Stomach (tissue), 8 donors: ENCODE measurements at regions not wholly inside any gene's neighbourhood (a gene's known extent, or its start where the extent isn't known, plus 50 kb on each side); places are given as distances from the start of the nearest gene placed in this dataset.

Experiments used
- DNase-seq, 2 donors: peaks; one replicate each; pipeline versions ENCODE4 v3.0.0 to v3.0.0-alpha.2; 2013 to 2019
- H3K27ac ChIP-seq, 5 donors: fragments of 200-600 bp in 4 of 5; sonication (generic) in 4 of 5; one replicate each; pipeline ENCODE4 v1.5.1; 2013 to 2019; ENCODE audit warnings: mild to moderate bottlenecking in 1 of 5, moderate library complexity in 1 of 5
- H3K27me3 ChIP-seq, 3 donors: fragments of 200-600 bp; sonication (generic); one replicate each; pipeline ENCODE4 v1.5.1; 2017 to 2019; ENCODE audit warnings: mixed run types in 1 of 3
- H3K36me3 ChIP-seq, 4 donors: fragments of 200-600 bp; sonication (generic); 1 replicate in 3 of 4; 2 replicates in 1 of 4; pipeline ENCODE4 v1.5.1; 2016 to 2019
- H3K4me1 ChIP-seq, 4 donors: fragments of 200-600 bp; sonication (generic); one replicate each; pipeline ENCODE4 v1.5.1; 2016 to 2019
- H3K4me3 ChIP-seq, 4 donors: fragments of 200-600 bp; sonication (generic) in 3 of 4; one replicate each; pipeline ENCODE4 v1.5.1; 2016 to 2019; ENCODE audit warnings: mild to moderate bottlenecking in 1 of 4
- H3K9me3 ChIP-seq, 4 donors: fragments of 200-600 bp; sonication (generic); one replicate each; pipeline ENCODE4 v1.5.1; 2016 to 2019
- EP300 ChIP-seq: sonication (generic); formaldehyde crosslinking; IDR thresholded peaks from one replicate; pipeline ENCODE4 v1.6.1; 2017; ENCODE audit warnings: antibody characterized with exemption
- POLR2A ChIP-seq, 4 donors: fragments of 450-650 bp; IDR thresholded peaks; one replicate each; pipeline ENCODE4 v1.6.1; 2016; ENCODE audit warnings: antibody characterized with exemption in 4 of 4, control low read depth in 2 of 4, mild to moderate bottlenecking in 1 of 4, moderate library complexity in 1 of 4
- POLR2AphosphoS5 ChIP-seq, 3 donors: sonication (generic); formaldehyde crosslinking; IDR thresholded peaks; one replicate each; pipeline ENCODE4 v1.6.1; 2016; ENCODE audit warnings: antibody characterized with exemption in 3 of 3
- WGBS, 5 donors: extraction: QIAGEN DNeasy Blood & Tissue Kit in 3 of 5; methylation state at CpG; one replicate each; pipeline versions ENCODE4 v1.1.5 to v1.1.7; 2013 to 2018; 5-methylcytosine and 5-hydroxymethylcytosine counted together
- intact Hi-C: fragments of 100-400 bp; cut with DNase I; formaldehyde crosslinking; loops from one replicate; pipeline ENCODE4 v1.15.1; 2023; ENCODE audit warnings: low total_unique reads
- TF ChIP-seq, protein P1 (sequence below), 7 experiments: fragments of 450-650 bp in 4 of 7; fragments of 200-600 bp in 3 of 7; sonication (generic) in 3 of 7; IDR thresholded peaks; one replicate each; pipeline ENCODE4 v1.5.1; 2016 to 2019; ENCODE audit warnings: antibody characterized with exemption in 7 of 7, control low read depth in 2 of 7, mild to moderate bottlenecking in 1 of 7
- donor health status: healthy with polysubstance abuse.
- donor health status: Bipolar disorder and iron deficiency.
- donor health status: healthy.

DNA sequence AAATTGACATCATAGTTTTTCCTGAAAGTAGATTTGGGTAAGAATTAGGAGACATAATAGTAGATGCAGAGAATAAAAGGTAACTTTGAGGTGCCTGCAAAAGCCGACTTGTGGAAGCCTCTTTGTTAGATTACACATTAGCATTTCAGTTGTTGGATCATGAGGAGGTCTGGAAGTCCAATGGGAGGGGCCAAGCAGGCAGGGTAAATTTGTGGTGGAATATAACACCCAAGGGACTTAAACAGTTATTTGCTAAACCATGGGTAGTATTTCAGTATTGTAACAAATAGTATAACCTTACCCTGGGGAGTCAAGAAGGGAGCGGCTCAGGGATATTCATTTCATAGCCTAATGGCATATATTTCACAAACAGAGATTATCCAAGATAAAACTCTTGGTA lies 810.7 kb upstream of the AMOT start:
- WGBS, 5 donors: 67 to 91% (median 83%) methylated on average over 2 of the region's 2 CpGs
- no peaks in the 10 kb centered on the region for H3K36me3 ChIP-seq
- H3K27me3 ChIP-seq: no peaks in the 10 kb centered on the region
- no peak for TF ChIP-seq POLR2AphosphoS5 (IDR thresholded peaks at IDR 0.05)
- TF ChIP-seq POLR2A (IDR thresholded peaks at IDR 0.05): no peak
- TF ChIP-seq, protein P1, sequence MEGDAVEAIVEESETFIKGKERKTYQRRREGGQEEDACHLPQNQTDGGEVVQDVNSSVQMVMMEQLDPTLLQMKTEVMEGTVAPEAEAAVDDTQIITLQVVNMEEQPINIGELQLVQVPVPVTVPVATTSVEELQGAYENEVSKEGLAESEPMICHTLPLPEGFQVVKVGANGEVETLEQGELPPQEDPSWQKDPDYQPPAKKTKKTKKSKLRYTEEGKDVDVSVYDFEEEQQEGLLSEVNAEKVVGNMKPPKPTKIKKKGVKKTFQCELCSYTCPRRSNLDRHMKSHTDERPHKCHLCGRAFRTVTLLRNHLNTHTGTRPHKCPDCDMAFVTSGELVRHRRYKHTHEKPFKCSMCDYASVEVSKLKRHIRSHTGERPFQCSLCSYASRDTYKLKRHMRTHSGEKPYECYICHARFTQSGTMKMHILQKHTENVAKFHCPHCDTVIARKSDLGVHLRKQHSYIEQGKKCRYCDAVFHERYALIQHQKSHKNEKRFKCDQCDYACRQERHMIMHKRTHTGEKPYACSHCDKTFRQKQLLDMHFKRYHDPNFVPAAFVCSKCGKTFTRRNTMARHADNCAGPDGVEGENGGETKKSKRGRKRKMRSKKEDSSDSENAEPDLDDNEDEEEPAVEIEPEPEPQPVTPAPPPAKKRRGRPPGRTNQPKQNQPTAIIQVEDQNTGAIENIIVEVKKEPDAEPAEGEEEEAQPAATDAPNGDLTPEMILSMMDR (IDR thresholded peaks at IDR 0.05): no peak
- no peak for TF ChIP-seq EP300
- H3K27ac ChIP-seq: no peak overlapping the region
- no peaks in the 10 kb centered on the region for H3K9me3 ChIP-seq
- intact Hi-C loops: no loop called here
- no peak overlapping the region for H3K4me3 ChIP-seq
- no peak for DNase-seq
- H3K4me1 ChIP-seq: no peaks in the 10 kb centered on the region

DNA sequence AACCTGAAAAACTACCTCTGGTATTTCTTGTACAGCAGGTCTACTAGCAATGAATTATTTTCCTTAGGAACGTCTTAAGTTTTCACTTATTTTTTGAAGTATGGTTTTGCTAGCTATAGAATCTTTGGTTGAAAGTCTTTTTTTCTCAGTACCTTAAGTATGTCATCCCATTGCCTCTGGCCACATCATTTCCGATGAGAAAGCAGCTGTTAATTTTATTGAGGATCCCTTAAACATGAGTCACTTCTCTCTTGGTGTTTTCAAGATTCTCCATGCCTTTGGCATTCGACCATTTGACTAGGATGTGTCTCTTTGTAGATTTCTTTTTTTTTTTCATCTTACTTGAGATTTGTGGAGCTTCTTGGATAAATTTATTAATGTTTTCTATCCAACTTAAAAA lies 803.8 kb upstream of the AMOT start:
- H3K4me3 ChIP-seq: no peak overlapping the region
- DNase-seq: no peak
- no peak overlapping the region for H3K27ac ChIP-seq
- no peaks in the 10 kb centered on the region for H3K27me3 ChIP-seq
- no peaks in the 10 kb centered on the region for H3K9me3 ChIP-seq
- no peaks in the 10 kb centered on the region for H3K36me3 ChIP-seq
- H3K4me1 ChIP-seq: no peaks in the 10 kb centered on the region
- intact Hi-C loops: no loop called here
- TF ChIP-seq, protein P1 (IDR thresholded peaks at IDR 0.05): no peak
- TF ChIP-seq POLR2AphosphoS5 (IDR thresholded peaks at IDR 0.05): no peak
- no peak for TF ChIP-seq EP300
- no peak for TF ChIP-seq POLR2A (IDR thresholded peaks at IDR 0.05)
- 72 to 91% (median 77%) methylated on average over 3 of the region's 3 CpGs for WGBS, 5 donors

GRCh38 chrX:113634565-113634964 lies 793.9 kb upstream of the AMOT start:
- TF ChIP-seq EP300 (no peak), POLR2AphosphoS5 (IDR thresholded peaks at IDR 0.05) (no peak), POLR2A (IDR thresholded peaks at IDR 0.05) (no peak)
- TF ChIP-seq, protein P1 (IDR thresholded peaks at IDR 0.05): no peak
- Histone ChIP-seq H3K36me3 (no peaks in the 10 kb centered on the region), H3K27ac (no peak overlapping the region), H3K4me1 (no peaks in the 10 kb centered on the region), H3K9me3 (no peaks in the 10 kb centered on the region), H3K27me3 (no peaks in the 10 kb centered on the region), H3K4me3 (no peak overlapping the region)
- intact Hi-C loops: no loop called here
- DNase-seq: no peak
- 55 to 93% (median 83%) methylated on average over 2 of the region's 2 CpGs for WGBS, 5 donors

- Histone ChIP-seq H3K9me3 (peaks cover 0 to 2% (median 0%) of the 10 kb centered on the region in 4 donors), H3K27me3 (no peaks in the 10 kb centered on the region), H3K4me3 (no peak overlapping the region), H3K4me1 (no peaks in the 10 kb centered on the region), H3K27ac (no peak overlapping the region), H3K36me3 (no peaks in the 10 kb centered on the region)
- WGBS, 5 donors: 66 to 94% (median 81%) methylated on average over 3 of the region's 3 CpGs
- intact Hi-C loops: no loop called here
- TF ChIP-seq POLR2A (IDR thresholded peaks at IDR 0.05) (no peak), POLR2AphosphoS5 (IDR thresholded peaks at IDR 0.05) (no peak), EP300 (no peak)
- TF ChIP-seq, protein P1 (IDR thresholded peaks at IDR 0.05): no peak
- DNase-seq: no peak
Observed at GRCh38 chrX:113629326-113629725, 788.7 kb upstream of the AMOT start.
